ENCODE measurements at regions not wholly inside any gene's neighbourhood (a gene's known extent, or its start where the extent isn't known, plus 50 kb on each side); places are given as distances from the start of the nearest gene placed in this dataset.

GRCh38 chr12:13417516-13417915, 221.0 kb downstream of the EMP1 start:
- no peak overlapping the region for H3K27ac ChIP-seq (ENCODE audit: low read depth, low read length, poor library complexity, severe bottlenecking)
- BruUV-seq (replicated peaks), result no TSS peak
- H4K20me1 ChIP-seq (ENCODE audit: insufficient read depth, low read length), result no peaks in the 10 kb centered on the region
- H3K9me2 ChIP-seq (ENCODE audit: insufficient read depth, low read length), result no peaks in the 10 kb centered on the region
- H3K36me3 ChIP-seq (ENCODE audit: insufficient read depth, low read length), result no peaks in the 10 kb centered on the region
- no peak overlapping the region for H3K4me2 ChIP-seq (ENCODE audit: low read length)
- no peak for DNase-seq (ENCODE audit: low spot score)
- H3K4me1 ChIP-seq (ENCODE audit: insufficient read depth, low read length, poor library complexity, severe bottlenecking), result no peaks in the 10 kb centered on the region
- H3K4me3 ChIP-seq (ENCODE audit: low read depth, low read length, poor library complexity, severe bottlenecking), result no peak overlapping the region
- CTCF ChIA-PET (ENCODE audit: unreplicated experiment), result no interaction called here
- intact Hi-C loops (cut with micrococcal nuclease; ENCODE audit: unreplicated experiment), result no loop called here
- POLR2A ChIA-PET, result no interaction called here
- H3K9me3 ChIP-seq (ENCODE audit: low read length), result no peaks in the 10 kb centered on the region
- TF ChIP-seq EZH2phosphoT487 (IDR thresholded peaks at IDR 0.05; ENCODE audit: borderline replicate concordance, low read depth, low read length), result no peak
- TF ChIP-seq, protein P1, sequence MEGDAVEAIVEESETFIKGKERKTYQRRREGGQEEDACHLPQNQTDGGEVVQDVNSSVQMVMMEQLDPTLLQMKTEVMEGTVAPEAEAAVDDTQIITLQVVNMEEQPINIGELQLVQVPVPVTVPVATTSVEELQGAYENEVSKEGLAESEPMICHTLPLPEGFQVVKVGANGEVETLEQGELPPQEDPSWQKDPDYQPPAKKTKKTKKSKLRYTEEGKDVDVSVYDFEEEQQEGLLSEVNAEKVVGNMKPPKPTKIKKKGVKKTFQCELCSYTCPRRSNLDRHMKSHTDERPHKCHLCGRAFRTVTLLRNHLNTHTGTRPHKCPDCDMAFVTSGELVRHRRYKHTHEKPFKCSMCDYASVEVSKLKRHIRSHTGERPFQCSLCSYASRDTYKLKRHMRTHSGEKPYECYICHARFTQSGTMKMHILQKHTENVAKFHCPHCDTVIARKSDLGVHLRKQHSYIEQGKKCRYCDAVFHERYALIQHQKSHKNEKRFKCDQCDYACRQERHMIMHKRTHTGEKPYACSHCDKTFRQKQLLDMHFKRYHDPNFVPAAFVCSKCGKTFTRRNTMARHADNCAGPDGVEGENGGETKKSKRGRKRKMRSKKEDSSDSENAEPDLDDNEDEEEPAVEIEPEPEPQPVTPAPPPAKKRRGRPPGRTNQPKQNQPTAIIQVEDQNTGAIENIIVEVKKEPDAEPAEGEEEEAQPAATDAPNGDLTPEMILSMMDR (conservative IDR thresholded peaks at IDR 0.05; ENCODE audit: low read length), result no peak
- no peaks in the 10 kb centered on the region for H3K79me2 ChIP-seq (ENCODE audit: insufficient read depth, low read depth, low read length)
- H2AFZ ChIP-seq (ENCODE audit: low read length), result no peak overlapping the region

DNA sequence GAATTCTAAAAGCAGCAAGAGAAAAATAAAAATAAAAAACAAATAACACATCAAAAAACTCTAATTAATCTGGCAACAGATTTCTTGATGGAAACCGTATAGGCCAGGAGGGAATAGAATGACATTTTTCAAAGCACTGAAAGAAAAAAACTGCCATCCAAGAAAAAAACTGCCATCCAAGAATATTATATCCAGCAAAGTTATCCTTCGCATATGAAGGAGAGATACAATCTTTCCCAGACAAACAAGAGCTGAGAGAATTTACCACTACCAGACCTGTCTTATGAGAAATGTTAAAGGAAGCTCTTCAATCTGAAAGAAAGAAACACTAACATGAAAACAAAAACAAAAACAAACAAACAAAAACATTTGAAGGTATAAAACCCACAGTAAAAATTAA, 214.8 kb downstream of the EMP1 start:
- Histone ChIP-seq H3K4me3 (ENCODE audit: low read depth, low read length, poor library complexity, severe bottlenecking) (no peak overlapping the region), H3K27ac (ENCODE audit: low read depth, low read length, poor library complexity, severe bottlenecking) (no peak overlapping the region), H3K4me1 (ENCODE audit: insufficient read depth, low read length, poor library complexity, severe bottlenecking) (no peaks in the 10 kb centered on the region), H3K79me2 (ENCODE audit: insufficient read depth, low read depth, low read length) (no peaks in the 10 kb centered on the region), H2AFZ (ENCODE audit: low read length) (no peak overlapping the region), H3K36me3 (ENCODE audit: insufficient read depth, low read length) (no peaks in the 10 kb centered on the region), H3K9me3 (ENCODE audit: low read length) (no peaks in the 10 kb centered on the region), H3K9me2 (ENCODE audit: insufficient read depth, low read length) (no peaks in the 10 kb centered on the region), H4K20me1 (ENCODE audit: insufficient read depth, low read length) (no peaks in the 10 kb centered on the region), H3K4me2 (ENCODE audit: low read length) (no peak overlapping the region)
- intact Hi-C loops (cut with micrococcal nuclease; ENCODE audit: unreplicated experiment), result no loop called here
- TF ChIP-seq, protein P1 (conservative IDR thresholded peaks at IDR 0.05; ENCODE audit: low read length), result no peak
- no peak for TF ChIP-seq EZH2phosphoT487 (IDR thresholded peaks at IDR 0.05; ENCODE audit: borderline replicate concordance, low read depth, low read length)
- ChIA-PET CTCF (ENCODE audit: unreplicated experiment) (no interaction called here), POLR2A (interaction anchor here (0.7 kb wide), 1 partner anchor 555 kb away, joined by 3 read pairs; no protein-coding TSS in a partner anchor)
- no TSS peak for BruUV-seq (replicated peaks)
- DNase-seq (ENCODE audit: low spot score), result no peak

DNA sequence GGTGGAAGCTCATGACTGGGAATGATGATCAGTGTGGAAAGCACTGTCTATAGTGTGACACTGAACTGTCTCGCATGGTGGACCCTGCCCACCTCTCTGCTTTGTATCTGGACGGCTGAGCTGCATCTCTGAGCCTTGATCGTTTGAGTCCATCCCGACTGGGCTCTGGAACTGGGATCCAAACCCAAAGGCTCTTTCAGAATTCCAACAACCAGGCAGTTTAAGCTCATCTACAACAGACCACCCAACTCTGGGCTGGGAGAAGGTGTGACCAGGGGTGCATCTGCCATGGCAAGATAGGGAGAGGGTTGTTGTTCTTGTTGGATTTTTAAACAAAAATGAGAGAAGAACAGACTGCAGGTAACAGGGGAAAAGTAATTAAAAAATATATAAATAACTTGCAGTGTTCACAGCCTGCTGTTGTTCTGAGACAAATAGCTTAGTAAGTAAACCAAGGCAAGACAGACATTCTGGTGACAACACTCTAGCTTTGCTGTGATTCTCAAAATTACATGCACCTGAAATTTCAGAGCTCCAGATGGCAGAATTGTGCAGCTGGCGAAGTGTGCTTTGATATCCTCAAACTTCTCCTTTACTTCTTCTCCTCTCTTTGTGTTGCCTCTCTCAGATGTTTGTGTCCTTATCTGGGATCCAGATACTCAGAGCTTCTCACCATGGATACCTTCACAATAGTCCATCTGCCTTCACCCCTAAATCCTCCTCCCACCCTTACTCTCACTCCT, 209.6 kb downstream of the EMP1 start:
- H3K79me2 ChIP-seq (ENCODE audit: insufficient read depth, low read depth, low read length), result no peaks in the 10 kb centered on the region
- no peak overlapping the region for H3K4me3 ChIP-seq (ENCODE audit: low read depth, low read length, poor library complexity, severe bottlenecking)
- no TSS peak for BruUV-seq (replicated peaks)
- no peaks in the 10 kb centered on the region for H3K9me3 ChIP-seq (ENCODE audit: low read length)
- no peaks in the 10 kb centered on the region for H4K20me1 ChIP-seq (ENCODE audit: insufficient read depth, low read length)
- ChIA-PET CTCF (ENCODE audit: unreplicated experiment) (no interaction called here), POLR2A (interaction anchor here (0.6 kb wide), 1 partner anchor 46 kb away, joined by 3 read pairs; no protein-coding TSS in a partner anchor)
- no peak overlapping the region for H2AFZ ChIP-seq (ENCODE audit: low read length)
- H3K4me2 ChIP-seq (ENCODE audit: low read length), result no peak overlapping the region
- intact Hi-C loops (cut with micrococcal nuclease; ENCODE audit: unreplicated experiment), result no loop called here
- TF ChIP-seq, protein P1 (conservative IDR thresholded peaks at IDR 0.05; ENCODE audit: low read length), result no peak
- H3K4me1 ChIP-seq (ENCODE audit: insufficient read depth, low read length, poor library complexity, severe bottlenecking), result no peaks in the 10 kb centered on the region
- no peaks in the 10 kb centered on the region for H3K9me2 ChIP-seq (ENCODE audit: insufficient read depth, low read length)
- no peak for DNase-seq (ENCODE audit: low spot score)
- H3K36me3 ChIP-seq (ENCODE audit: insufficient read depth, low read length), result no peaks in the 10 kb centered on the region
- H3K27ac ChIP-seq (ENCODE audit: low read depth, low read length, poor library complexity, severe bottlenecking), result no peak overlapping the region
